Activated naive CD4-positive, alpha-beta T cell treated with anti-CD3 and anti-CD28 coated beads, Interleukin-2, amount 50 U/mL, for 16 hours (primary cell): ENCODE measurements at regions not wholly inside any gene's neighbourhood (a gene's known extent, or its start where the extent isn't known, plus 50 kb on each side); places are given as distances from the start of the nearest gene placed in this dataset.

Experiments used
- DNase-seq: peaks from one replicate; pipeline ENCODE4 v3.0.0-alpha.2; 2020

DNA sequence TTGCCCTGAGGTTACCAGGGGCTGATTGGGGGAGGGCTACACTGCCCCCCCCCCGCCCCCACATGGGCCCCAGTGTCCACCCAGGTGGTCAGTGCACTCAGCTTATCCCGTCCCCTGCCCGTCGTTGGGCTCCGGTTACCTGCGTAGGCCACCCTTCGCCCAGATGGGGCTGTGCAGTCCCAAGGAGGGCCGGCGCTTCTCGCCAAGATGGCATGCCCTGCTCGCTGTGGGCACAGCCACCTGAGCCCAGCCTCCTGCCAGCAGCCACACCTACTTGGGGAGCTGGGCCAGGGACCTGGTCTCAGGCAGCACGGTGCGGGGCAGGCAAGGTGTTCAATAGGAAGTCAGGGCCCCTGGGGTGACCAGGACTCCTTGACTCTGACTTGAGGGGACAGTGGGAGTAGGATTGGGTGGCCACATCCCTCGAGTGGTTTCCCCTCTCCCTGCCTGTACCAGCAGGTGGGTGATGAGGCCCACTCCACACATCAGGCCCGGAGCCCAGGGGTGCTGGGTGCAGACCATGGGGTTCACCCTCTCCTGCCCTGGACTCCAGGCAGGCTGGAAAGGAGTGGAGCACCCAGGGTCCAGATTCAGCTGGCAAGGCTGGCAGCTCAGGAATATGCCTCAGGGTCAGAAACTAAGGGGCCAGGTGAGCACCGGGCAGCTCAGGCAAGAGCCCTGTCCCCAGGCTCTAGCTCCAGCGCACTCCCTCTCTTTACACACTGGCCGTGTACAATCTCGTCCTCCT lies 170.3 kb downstream of the GLI2 start:
- DNase-seq = no peak

GRCh38 chr2:120906914-120907313 lies 171.2 kb downstream of the GLI2 start:
- DNase-seq = no peak

DNA sequence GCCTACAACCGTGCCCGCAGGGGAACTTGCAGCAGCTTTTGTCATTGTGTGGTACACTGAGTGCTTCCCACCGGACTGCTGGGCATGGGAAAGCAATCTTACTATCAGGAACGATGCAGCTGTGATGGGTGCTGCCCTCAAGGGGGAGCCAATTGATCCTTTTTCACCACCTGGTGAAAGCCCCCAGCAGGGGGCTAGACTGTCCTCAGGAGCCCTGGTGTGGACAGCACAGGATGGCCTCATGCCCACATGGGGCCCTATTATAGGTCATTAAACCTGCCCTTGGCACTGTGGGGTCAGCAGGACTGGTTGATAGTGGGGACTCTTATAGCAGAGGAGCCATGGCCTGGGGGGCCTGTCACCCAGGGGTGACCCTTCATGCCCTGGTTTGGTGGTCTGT lies 172.2 kb downstream of the GLI2 start:
- DNase-seq = no peak

DNA sequence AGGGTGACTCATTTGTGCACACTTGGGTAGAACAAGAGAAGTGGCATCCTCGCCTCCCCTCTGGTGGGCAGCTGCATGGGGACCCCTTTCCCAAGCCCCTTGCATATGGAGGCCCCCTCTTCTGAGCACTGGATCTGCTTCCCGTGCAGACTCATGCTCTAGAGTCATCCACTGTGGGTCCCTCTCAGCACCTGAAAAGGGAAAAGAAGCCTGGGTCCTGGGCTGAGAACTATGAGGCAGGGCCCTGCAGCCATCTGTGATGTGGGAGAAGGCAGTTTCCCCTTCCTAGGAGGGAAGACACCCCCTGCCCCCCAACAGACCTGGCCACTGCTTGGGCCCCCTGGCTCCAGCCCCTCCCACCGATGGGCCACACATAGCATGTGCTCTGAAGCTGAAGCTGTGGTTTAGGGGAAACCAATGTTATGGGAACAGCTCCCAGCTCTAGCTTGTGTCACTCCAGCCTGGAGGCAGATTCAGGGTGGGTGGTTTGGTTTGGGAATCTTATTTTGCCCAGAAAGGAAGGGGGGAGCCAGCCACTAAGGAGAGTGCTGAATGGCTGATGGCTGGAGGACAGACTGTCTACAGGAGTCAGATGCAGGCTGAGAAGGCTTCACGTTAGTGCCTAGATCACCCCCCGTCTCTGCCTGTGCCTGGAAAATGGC lies 172.8 kb downstream of the GLI2 start:
- no peak for DNase-seq

DNA sequence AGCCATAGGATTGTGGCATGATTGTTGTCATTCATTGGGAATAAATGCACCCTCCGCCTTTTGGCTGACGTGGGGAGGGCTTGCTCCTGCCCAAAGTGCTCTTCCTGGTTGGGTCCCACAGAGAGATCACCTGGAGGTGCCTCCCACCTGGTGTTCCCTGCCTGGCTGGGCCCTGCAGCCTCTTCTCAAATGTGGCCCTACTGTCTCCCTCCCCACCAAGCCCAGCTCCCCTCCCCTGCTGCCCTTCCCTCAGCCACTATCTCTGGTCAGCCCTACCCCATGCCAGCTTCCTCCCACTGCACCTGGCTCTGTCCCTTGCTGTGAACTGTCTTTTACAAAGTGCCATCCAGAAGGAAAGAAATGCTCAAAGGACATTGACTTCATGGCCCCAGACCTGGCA lies 173.4 kb downstream of the GLI2 start:
- DNase-seq = no peak

GRCh38 chr2:120910164-120910563 lies 174.5 kb downstream of the GLI2 start:
- DNase-seq = no peak

DNA sequence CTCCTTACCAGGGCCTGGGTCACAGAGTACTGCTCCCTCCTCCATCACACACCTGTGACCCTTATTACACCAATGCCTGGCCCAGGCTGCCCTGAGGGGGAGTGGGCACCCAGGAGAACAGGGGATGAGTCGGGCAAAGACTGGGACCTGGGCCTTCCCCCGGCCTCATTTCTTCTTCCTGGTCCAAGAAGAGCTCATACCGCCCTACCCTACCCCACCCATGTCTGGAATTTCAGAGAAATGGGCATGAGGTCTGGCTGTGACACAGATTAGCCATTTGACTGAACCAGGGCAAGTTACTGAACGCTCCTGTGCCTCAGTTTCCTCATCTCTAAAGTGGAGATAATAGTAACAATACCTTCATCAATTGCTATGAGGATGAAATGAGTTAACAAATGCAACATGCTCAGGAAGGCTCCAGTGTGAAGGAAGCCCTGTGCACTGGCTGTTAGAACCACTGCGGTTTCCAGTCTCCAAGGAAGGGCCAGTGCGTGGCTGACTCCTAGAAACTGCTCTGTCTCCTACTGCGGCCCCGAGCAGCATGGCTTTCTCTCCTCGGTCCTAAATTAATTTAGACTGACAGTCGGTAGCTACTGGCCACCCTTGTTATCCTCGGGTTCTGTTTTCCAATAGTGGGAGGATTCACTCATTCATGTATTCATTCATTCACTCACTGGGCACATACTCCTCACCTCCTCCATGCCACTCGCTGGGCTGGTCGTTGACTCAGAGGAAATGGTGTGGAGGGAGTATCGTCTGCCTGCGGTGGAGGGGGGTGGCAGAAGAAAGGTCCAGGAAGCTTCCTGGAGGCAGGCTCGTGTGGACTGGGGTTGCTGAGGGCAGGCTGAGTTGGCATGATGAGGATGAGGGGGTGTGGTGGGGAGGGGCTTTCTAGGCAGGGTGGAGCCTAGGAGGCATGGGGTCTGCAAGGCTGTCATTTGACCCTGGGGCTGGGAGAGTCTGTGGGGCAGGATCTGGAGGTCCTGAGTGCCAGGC lies 175.6 kb downstream of the GLI2 start:
- no peak for DNase-seq

DNA sequence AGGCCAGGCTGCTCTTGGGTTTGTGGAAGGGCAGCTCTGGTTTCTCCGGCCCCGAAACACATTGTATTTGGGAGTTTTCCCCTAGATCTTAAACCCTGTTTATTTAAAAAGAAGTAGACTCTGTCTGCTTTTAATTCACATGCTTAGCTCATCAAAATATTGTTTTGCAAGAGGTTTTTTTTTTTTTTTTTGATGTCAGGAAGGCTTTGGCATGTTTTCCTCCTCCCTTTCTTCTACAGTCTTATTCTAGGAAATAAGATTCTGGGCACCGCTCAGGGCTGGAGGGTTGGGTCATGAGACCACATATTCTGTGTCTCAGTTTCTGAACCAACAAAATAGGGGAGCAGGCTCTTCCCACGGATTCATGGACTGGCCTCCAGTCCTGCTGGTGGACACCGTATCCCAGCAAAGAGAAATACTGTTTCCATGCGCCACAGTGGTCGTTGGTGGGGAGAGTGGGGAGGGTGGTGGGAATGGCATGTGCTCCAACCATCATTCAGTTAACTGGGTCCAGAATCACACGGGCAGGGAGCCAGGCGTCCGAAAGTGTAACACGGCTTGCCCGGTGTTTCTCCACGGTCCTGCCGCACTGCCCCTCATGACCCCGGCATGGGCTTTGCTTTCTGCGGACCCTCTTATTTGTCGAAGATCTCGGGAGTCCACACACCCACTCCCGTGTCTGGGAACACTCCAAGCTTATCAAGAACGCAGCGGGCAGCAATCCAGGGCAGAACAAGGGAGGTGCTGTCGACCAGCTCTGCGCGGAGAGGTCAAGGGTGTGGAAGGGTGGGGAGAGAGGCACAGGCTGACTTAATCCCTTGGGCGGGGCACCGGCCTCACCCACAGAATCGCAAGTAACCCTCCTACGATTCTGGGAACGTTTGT lies 176.7 kb downstream of the GLI2 start:
- DNase-seq = no peak

- no peak for DNase-seq
Observed at GRCh38 chr2:120913972-120914838, 178.5 kb downstream of the GLI2 start.

DNA sequence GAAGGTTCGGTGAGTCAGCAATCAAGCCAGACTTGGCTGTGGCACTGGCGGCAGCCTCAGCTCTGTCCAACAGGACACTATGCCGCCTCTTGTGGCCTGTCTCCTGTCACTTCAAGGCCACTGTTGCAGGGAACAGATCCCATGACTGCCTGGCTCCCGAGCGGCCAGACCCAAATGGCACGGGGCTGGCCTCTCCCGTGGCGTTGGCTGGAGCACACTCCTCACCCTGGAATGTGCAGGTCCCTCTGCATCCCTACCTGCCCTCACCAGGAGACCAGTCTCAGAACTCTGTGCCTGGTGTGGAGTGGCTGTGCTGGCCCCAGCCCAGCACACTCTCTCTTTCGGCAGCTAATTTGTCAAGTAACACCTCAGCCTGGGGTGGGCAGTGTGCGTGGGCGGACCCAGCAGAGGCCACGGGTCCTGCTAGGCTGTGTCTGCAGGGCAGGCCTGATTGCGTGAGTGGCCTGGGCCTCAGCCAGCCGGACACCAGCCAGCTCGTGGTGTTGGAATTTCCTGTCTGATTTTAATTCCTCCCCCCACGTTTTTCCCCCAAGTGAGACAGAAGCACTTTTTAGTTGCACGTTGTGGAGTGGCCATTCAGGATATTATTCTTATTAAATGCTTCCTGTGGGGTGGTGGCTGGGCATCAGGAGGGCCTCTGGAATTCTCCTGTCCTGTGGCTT lies 179.3 kb downstream of the GLI2 start:
- DNase-seq = no peak

DNA sequence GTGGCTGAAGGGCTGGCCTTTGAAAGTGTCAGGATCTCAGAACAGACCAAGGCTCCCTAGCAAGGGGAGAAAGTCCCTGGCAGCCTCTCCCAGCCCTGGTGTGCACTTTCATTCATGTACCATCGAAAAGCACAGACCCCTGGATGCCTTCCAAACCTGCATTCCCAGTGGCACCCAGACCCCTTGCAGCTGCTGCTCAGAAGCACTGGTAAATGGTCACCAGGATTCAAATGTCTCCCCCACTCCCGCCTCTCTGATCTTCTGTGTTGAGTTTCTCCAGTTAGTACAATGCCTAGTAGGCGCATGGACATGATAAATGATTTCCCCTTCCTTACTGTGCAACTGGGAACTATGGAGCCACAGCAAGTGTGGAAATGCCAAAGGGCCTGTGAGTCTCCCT lies 180.0 kb downstream of the GLI2 start:
- DNase-seq = no peak

- no peak for DNase-seq
Observed at GRCh38 chr2:120916446-120916845, 180.8 kb downstream of the GLI2 start.

DNA sequence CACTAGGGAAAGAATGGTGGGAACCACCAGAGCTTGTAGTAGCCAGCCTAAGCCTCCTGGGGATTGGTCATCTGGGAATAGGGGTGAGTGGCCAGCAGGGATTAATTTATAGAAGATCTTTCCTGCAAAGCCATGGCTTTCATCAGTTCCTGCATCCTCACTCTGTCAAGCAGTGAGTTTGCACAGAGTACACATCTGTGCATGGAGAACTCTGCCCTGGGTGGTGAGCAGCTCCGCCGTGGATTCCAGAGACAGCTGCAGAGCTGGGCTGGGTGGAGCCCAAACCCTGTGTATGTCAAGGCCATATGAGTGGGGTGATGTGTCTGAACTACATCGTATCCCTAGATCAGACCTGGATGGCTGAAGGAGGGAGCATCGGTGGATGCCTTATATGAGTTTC lies 182.2 kb downstream of the GLI2 start:
- no peak for DNase-seq

- no peak for DNase-seq
Observed at GRCh38 chr2:120919216-120919615, 183.5 kb downstream of the GLI2 start.

DNA sequence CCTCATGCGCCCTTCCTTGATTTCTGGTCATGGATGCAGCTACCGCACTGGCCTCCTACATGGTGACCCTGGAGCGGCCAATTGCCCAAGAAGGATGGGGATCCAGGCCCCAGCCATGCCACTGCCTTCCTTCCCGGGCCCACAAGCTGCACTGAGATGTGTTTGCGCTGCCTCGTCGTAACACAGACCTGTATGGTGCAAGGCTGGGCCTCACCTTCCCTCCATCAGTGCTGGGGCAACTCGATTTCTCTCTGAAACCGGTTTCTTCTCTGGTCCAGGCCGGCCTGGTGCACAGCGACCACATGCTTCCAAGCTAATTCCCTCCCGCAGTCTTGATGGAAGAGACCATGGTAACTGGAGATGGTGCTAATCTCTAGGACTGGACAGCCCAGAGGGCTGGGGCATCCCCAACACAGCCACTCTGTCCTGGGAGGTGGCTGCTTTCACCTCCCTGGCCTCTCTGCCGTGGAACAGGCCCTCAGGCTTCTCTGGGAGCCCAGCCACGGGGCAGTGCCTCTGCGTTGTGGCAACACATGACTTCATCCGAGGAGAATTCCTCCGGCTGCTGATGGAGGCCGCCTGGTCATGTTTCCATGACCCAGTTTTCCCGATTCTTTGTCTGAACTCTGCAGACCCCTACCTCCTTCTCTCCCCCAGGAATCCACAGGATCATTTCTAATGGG lies 184.2 kb downstream of the GLI2 start:
- no peak for DNase-seq

- no peak for DNase-seq
Observed at GRCh38 chr2:120920454-120921148, 184.9 kb downstream of the GLI2 start.

DNA sequence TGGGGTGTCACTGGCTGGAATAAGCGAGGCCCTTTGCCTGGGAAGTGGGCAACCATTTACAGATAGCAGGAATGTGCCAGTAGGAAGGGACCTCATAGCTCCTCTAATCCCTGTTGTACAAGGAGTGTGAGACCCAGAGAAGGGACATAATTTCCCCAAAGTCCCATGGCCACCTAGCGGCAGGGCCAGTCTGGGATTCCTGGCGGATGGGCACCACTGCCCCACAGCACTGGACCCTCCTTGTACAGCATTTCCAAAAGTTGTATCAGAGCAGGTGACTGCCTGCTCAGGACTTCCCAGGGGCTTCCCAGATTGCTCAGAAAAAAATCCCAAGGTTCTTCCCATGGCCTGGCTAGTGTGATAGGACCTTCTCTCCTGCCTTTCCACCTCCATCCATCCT lies 185.8 kb downstream of the GLI2 start:
- no peak for DNase-seq

DNA sequence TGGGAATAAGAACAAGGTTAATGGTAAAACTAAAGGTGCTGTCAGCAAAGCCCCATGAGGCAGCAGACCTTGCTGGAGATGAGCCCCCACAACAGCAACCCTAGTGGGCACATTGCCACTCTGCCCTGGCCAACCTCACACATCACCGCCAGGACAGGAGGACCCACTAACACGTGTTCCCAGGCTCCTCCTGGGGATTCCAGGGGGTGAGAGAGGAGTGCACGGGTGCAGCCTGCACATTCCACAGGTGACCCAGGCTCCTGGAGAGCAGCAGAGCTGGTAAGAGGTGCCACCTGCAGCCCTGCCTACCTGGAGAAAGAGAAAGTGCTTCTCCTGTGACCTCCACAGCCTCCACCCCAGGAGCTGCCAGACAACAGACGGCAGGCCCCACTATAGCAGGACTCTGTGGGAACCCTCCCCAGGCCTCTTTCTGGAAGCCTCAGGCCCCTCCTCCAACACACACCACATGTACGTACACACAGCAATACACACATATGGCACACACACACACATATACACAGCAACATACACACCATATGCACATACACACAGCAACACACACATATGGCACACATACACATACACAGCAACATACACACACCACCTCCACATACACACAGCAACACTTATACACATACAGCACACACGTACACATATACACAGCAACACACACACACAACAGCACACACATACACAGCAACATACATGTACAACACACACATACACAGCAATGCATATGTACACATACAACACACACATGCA lies 187.1 kb downstream of the GLI2 start:
- no peak for DNase-seq

DNA sequence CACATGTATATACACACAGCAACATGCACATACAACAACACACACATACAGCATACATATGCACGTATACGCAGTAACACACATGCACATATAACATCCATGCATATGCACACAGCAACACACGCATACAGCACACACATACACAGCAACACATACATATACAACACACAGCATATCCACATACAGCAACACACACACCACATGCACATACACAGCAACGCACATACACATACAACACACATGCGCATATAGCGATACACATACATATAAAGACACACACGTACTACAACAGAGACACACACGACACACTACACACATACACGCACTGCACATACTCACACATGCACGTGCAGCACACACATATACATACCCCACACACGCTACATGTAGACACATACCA lies 187.8 kb downstream of the GLI2 start:
- no peak for DNase-seq
